NCI-H2196 (cell line): ENCODE measurements at regions not wholly inside any gene's neighbourhood (a gene's known extent, or its start where the extent isn't known, plus 50 kb on each side); places are given as distances from the start of the nearest gene placed in this dataset.

ENCODE experiments used
- DNase-seq: peaks from one replicate; lab custom pipeline; 2025; ENCODE audit not compliant: unreplicated experiment; lab: John Stamatoyannopoulos, UW

DNA sequence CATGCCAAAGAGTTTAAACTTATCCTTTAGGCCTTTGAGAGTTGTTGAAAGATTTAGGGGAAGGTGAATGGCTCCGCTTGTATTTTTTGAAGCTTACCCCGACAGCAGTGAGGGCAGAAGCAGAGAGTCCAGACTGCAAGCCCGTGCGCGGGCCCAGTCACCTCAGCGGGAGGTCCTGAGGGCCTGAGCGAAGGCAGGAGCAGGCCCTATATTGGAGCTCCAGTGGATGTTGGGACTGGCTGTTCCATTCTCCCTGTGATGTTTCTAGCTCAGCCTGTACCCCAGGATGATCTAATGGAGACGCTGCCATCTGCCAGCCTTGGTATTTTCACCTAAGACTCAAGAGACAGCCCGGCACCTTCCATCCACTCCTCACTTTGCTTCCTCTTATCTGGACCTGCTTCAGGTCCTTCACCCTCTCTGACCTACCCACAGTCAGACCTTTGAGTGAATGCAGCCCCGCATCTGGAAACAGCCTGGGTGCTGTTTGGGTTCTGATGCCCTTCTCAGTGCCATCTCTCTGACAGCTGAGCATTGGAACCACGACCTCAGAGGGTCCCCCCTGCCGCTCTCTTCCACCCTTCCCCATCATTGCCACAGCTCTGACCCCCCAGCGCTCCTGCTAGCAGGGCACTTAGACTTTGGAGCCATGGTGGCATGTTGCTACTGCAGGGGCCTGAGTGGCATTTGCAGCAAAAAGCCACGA, 628.2 kb upstream of the CADM1 start:
- DNase-seq: no peak

DNA sequence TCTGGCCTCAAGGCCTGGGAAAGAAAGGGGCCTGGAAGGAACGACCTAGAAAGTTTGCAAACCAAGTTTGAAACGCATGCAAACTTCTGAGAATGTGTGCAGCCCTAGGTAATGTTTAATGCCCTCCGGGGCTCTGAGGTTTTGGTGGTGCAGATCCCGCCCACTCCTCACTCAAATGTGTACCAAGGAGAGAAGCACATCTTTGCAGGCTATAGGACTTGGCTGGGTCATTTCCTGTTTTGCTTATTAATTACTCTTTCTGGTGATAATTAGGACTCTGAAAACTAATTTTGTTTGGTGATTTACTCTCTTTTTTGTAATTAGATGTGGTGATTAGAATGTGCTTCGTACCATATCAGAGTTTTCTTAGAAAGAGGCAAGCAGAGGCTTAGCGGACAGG, 625.9 kb upstream of the CADM1 start:
- DNase-seq: no peak

DNA sequence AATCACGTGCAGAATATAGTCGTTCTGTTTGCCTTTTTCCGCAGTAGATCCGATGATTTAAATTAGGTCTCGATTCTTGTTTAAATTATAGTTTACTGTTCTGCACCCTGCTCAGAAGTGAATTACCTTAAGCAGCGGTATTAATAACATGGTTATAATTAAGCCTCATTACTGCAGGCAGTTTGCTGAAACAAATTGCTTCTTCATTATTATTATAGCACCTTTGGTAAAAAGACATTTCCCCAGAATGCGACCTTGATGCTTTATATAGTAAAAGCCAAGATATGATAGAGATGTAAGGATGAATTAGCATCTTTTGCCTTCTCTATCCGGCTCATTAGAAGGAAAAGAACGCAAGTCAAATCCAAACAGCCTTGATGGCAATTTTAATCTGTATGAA, 625.2 kb upstream of the CADM1 start:
- DNase-seq: no peak

DNA sequence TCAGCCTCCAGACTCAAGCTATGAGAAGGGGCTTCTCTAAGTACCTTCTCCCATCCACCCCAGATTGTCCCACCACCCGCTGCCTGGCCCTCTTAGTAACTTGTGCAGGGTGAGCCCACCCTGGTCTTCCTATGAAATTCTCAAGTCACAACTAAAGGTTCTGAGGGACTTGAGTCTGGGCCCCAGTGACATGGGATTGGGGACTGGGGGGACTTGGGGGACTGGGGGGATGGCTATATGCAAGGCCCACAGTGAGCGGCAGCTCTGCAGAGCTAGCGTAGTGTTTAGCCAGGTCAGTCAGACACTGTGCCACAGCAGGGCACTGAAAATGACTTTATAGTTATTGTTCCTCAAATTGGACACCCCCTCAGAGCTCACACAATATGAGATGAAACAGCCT, 622.3 kb upstream of the CADM1 start:
- DNase-seq: no peak

DNA sequence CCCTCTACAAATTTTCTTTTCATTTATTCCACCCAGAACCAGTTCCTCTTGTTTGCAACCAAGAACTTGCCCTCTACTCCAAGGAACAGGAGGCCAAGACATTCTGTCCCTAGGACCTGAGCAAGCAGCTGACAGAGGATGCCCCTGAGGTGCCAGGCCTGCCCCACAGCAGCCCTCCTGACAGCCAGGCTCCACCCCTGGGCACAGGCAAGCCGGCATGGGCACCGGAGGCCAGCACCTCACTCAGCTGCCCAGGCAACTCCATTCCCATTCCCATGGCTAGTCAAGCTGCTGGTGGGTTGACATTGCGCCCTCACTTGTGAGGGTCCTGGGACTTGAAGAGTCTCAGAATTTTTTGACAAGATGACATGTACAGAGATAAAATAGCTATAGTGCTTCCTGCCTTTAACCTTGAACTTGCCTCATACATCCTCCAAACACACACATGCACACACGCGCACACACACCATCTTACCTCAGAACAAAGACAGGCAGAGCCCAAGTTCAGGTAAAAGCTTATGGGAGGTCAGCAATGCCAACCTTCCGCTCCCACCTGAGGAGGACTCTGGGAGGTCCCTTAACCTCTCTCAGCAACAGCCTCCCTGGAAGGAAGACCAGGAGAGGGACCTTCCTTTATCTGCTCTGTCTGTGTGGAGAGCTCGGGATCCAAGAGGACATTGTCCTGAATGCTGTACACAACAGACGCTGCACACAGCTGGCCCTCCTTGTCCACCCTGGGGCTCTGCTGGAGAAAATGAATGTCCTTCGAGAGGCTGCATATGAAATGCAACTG, 620.9 kb upstream of the CADM1 start:
- no peak for DNase-seq

DNA sequence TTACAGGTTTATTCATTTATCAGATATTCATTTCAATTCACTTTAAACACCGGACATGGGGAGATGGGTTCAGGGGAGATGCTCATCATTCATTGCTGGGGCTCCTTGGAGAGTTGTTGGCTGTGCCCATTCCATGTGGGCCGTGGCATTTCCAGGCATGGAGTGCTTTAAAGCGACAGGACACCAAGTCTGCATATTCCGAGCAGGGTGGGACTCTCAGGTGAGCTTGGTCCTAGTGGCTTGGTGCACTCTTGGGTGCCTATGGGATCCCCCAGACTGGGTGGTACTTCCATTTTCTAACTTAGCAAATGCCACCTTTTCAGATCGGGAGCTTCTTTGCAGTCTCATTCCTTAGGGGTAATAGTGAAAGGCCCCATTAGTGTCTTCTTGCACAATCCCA, 619.5 kb upstream of the CADM1 start:
- DNase-seq: no peak

DNA sequence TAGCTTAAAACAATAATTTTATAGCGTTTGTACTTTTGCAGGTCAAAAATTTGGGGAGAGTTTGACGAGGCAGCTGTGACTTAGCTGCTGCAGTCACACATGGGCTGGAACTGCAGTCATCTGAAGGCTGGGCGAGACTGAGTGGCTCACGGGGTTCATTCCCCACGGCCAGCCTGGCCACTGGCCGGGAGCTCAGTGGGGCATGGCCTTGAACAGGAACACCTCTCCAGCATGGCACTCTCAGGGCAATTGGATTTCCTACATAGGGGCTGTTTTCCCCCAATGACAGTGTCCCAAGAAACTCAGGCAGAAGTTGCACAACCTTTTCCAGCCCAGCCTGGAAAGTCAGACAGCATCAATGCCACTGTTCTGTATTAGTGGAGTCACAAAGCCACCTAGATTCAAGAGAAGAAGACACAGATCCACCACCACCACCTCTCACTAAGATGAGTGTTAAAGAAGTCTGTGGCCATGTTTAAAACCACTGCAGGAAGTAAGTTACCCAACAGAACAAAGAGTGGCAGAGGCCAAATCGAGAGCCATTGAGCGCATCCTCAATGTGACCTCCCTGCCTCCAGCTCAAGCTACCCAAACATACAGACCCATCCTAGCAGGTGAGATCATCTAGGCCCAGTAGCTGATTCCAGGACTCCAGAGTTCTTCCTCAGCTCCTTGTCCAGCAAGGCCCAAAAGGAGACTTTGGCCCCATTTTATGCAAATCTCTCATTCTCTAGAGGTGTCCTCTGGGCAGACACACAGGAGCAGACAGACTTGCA, 618.7 kb upstream of the CADM1 start:
- no peak for DNase-seq

DNA sequence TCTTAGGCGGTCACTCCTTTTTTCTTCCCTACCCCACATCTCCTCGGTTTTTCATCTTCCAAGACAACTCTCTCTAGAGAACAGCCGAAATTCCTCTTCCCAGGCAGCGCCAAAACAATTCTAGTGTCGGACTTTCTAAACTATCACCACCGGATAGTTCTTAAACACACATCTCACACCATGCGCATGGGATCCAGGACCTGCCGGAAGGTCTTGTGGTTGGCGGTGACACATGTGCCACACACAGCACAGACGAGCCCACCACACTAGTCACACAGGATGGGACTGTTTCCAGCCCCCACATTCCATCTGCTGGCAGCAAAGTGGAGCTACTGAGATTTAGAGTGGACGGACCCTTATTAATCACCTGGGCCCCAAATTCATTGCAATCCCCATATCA, 614.9 kb upstream of the CADM1 start:
- no peak for DNase-seq

DNA sequence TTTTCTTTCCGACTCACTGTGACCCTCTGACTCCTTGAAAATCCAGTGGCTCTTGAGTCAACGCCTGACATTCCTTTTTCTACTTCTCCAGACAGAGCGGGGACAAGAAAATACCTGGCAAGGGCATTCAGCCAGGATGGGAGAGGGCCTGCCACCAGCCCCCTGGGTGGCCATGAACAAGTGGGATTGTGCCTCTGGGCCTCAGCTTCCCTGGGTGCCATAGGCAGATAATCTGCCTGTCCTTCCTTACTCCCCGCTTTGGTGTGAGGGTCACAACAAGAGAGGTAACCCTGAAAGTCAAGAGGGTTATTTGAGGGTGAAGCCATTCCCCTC, 613.9 kb upstream of the CADM1 start:
- DNase-seq: no peak

DNA sequence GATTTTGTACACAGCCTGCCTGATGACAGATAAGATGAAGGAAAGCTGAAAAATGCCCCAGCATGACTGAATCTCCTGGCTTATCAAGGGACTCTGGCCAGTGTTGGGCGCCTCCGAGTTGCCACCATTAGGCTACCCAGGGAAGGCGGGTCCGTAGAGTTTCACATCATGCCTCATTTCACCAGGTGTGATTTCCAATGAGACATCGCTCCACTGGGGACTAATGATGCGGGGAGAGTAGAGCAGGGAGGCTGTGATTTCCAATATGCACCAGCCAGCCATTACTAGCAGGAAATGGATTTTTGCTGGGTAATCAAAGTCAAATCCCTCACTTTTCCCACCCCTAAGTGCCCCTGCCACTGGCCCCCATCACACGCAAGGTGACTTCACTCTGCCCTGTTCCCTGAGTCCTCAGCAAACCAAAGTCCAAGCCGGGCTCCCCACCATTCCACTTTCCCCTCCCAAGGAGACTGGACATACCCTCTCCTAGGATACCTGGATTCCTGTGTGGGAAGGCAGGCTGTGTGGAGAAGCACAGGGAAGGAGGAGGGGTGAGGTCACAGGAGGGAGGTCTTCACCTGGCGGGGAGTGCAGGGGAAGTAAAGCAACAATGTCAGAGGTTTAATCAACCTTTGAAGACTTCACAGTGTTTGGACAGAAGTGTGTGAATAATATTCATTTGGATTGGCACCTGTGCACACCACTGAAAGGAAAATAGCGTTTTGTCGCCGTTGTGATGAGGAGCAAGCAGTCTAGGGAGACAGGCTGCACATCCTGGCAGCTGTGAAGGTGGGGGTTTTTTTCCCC, 613.3 kb upstream of the CADM1 start:
- no peak for DNase-seq

DNA sequence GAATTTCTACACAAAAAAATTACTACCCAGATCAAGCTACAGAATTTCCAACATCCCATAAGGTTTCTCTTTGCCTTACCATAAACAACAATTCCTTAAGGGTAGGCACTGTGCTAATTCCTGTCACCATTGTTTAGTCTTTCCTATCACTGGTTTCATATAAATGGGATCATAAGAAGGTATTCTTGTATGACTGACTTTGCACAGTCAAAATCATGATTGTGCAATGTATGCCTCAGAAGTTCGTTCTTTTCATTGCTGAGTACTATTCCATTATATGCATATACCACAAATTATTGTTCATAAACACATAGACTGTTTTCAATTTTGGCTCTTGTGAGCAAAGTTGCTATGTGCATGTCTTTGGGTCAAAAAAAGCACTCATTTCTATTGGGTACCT, 611.6 kb upstream of the CADM1 start:
- DNase-seq: no peak

DNA sequence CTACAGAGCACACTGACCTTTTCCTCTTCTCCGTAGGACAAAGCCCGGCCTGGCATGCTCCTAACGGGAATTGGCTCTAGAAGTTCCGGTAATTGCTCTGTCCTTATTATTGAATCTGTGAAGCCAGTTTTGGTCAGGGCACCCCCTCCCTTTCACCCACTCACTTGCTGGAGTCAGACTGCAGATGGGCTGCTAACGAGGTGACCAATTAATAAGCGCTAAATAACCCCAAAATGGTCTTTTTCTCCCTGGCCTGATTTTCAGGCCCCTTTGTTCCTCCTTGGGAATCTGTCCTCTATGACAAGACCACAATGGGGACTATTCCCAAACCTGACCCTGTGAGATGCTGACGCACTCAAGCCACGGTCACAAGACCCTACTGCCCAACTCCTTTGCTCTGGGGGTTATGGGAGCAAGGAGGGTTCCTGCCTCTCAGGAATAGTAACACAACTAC, 610.0 kb upstream of the CADM1 start:
- no peak for DNase-seq

DNA sequence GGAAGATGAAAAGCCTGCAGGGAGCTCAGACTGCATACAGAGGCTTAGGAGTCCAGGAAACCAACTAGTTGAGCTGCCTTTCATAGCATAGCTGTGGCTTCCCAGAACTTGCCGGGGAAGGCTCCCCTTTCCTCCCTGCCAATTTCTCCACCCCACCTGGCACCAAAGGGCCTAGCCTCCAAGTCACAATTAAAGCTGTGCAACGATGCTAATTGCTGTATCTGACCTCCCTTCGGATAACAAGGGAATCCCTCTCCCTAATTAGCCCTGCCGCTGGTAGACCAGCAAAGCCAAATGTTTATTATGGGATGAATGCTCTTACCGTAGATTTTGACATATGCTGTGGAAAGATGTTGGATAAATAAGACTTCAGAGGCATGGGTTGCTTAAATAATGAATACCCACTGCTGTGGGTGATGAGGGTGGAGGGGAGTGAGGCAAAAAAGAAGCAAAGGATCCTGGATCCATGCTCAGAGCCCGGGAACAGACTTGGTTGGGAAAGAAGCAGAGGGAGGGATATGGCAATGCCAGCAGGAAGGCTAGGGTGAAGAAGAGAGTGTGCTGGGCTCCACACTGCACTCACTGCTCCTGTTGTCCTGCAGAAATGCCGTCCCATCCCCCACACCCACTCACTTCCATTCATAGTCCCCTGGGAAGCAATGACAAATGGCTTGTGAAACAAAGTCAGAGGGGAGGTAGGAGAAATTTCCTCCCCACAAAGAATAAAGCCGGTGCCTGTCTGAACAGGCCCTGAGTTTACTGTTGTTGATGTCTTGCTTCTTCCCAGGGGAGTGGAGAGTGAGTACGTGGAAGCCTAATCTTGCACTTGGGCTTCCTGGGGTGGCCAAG, 608.1 kb upstream of the CADM1 start:
- DNase-seq: no peak

DNA sequence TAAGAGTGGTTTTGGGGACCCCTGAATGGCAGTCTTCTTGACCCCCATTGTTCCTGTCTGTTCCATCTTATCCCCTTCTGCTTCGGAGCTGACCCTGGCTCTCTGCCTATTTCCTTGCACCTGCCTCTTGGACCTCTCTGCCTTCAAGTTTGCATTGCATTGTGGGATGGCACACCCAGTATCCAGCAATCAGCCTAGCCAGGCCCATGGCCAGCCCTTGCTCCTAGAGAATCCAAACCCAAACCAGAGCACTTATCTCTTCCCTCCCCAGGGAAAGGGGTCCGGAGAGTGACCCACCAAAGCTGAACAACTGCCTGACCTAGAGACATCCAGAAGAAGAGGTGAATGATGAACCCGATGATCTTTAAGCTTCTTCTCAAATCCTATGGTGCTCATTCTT, 607.3 kb upstream of the CADM1 start:
- no peak for DNase-seq

DNA sequence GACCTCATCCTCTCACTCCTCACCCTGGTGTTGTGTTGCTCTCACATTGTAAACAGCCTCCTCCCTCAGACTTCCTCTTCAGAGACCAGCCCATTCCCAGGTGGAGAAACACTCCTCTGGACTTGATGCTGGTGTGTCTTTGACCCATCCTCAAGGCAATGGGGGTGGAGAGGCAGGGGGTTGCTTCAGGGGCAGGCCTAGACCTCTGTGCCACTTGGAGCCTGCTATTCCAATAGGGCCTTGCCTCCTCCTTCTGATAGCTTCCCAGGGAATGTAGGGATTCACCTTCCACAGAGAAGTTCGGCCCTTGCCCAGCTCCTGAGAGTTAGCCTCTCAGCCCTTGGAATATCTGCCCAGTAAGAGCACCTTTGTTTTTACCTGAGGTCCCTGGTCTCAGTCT, 606.6 kb upstream of the CADM1 start:
- DNase-seq: no peak

DNA sequence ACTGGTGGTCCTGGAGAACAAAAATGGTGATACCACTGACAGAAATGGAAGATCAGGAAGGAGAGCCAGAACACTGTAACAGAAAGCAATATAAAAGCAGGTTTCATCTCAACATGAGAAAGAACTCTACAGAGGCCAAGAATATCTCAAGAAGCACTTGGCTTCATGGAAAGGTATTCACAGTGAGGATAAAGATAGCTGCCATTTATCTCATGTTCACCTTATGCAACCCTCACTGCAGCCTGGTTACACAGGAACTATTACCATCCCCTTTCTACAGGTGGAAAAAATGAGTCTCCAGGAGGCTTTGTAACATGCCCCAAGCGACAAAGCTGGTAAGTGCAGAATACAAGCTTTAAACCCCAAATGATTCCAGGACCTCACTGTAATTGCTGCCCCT, 606.1 kb upstream of the CADM1 start:
- no peak for DNase-seq

DNA sequence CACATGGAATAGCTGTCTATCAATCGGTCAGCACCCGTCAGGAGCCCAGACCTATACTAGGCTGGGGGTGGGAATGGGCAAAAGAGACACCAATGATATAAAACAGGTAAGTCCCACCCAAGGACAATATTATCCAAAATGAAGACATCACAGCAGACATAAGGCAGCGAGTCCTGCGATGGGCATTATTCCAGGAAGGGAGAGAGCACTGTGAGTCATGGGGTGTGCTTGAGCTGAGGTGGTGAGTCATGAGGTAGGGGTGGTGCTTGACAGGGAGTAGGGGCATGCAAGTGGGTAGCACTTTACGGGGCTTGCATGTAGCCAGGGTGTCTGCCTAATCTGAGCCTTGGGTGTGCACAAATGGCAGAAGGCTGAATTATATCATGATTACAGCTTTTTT, 605.0 kb upstream of the CADM1 start:
- DNase-seq: no peak

DNA sequence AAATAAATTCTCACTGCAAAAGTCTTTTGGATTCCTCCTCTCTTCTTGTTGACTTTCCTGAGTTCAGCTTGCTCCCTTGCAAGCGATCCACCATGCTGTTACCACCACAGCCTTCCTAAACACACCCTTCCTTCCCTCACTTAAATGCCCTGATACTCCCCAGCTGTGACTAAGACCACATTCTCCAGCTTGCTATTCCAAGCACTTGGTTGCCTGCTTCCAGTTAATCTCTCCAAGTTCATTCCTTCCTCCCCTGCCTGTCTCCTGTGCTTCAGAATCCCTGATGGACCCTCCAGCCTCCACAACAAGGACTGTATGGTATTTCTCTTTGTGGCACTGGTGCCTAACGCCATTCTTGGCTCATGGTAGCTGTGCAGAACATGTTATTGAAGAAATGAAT, 603.9 kb upstream of the CADM1 start:
- DNase-seq: no peak

DNA sequence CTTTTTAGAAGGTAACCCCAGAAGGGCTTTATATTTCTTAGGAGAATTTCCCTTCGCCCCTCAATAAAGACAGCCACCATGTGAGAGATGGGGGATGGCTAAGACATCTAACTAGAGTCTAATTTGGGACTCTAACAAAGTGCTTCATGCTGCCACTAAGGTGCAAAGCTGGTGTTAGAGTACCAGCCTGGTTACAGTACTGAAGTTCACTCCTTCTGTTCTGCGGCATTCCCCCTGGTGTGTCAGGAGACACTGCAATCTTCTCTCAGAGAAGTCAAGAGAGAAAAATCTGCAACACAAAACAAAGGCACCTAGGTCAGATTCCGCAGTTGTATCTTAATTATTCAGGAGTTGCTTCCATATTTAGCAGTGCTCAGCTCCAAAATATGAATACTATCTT, 603.0 kb upstream of the CADM1 start:
- no peak for DNase-seq

DNA sequence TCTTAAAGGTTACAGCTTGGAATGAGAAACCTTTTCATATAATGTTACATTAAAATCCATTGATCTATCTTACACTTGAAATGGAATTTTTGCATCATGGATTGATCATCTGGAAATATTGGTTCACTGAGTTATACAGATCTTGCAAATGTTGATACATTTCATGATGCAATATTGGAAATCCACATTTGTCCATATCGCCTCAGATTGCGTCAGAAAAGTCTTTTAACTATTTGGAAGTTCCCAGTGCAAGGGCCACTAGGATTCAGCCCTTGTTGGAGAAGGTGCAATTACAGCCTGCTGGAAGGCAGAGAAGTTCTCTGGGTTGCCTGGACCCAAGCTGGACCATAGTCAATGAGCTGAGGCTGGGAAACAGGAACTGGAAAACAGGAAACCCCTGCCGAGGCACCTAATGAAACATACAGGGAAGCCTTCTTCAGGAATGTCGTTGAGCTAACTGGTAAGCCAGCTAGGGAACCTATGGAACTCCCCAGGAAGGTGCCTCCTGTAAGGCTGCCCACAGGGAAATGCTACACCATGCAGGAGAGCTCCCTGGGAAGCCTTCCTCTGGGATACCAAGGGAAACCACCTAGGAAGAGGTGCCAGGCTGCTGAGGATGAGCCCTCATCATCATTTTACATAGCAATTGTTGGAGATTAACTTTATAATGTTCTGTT, 600.4 kb upstream of the CADM1 start:
- DNase-seq: no peak
